Hematopoietic multipotent progenitor cell treated with erythropoietin and hydrocortisone succinate and interleukin-3 and kit ligand, for 15 days (in vitro differentiated cells): ENCODE measurements at regions not wholly inside any gene's neighbourhood (a gene's known extent, or its start where the extent isn't known, plus 50 kb on each side); places are given as distances from the start of the nearest gene placed in this dataset.

ENCODE experiments used
- DNase-seq: peaks from one replicate; pipeline ENCODE4 v3.0.0-alpha.2; 2015; ENCODE audit warnings: low spot score

GRCh38 chr6:85127696-85128243, 322.1 kb upstream of the NT5E start:
- no peak for DNase-seq

- no peak for DNase-seq
Measured at GRCh38 chr6:85127168-85127498, 322.8 kb upstream of the NT5E start.

DNA sequence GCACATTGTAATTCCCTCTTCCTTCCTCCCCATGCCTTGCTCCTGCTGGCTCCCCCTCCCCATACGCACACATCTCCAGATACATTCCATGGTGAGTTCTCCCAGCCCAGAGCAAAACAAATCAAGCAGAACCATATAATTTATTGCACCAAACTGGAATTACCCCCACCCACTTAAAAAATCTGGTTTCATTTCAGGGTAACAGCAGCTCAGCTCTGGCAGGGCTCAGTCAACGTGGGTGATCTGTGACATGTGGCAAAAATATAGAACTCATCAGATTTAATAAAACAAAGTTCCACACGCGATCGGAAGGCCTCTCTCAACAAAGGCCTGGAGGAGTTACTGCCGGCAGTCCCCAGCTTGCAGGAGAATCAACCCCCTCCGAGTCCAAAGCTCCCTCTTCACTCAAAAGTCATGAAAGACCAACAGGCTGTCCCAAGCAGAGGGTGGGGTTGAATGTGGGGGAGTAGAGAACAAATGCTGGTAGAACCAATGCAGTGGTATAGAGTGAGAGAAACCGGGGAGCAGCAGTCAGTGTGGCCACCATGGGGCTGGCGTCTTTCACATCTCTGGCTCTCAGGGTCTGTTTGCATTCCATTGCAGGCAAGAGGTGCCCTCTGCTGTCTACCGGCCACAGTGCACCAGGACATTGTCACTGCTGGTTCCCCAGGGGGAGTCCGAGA, 323.3 kb upstream of the NT5E start:
- DNase-seq, result no peak

- no peak for DNase-seq
Measured at GRCh38 chr6:85125526-85125925, 324.4 kb upstream of the NT5E start.

DNA sequence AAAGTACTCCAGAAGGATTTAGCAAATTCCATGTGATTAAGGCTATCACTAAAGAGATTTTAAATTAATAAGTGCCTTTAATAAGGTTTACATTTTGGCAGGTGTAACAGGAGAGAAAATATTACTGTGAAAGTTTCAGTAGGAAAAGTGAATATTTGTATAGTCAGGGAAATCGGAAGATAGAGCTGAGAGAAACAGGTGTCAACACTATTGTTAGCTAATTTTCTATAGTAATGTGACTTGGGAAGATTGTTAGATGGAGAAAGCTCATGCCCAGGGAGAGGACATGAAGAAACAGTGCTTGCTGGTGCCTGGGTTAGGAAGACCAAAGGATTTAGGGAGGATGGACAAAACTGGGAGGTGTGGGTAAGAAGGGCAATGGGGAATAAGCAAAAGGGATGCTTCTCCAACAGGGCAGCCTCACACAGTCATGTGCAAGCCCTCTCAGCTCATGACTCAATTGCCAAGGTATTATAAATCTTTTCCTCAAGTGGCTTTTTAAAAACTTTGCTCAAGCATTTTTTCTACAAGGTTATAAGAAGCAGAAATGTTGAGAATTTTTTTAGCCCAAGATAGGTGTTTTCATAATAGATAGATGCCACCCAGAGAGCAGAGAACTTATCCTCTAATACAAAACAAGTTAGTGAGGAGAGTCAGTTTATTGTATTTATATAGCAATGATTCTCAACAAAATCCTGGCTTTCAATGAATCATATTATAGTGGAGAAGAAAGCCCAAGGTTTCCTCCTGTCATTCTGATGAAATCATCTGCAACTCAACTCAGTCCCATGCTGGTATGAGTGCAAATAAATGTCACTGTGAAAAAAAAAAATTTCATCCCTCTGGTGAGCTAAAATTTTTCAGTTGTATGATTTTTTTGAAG, 325.2 kb upstream of the NT5E start:
- DNase-seq, result no peak

GRCh38 chr6:85121158-85121557, 328.7 kb upstream of the NT5E start:
- DNase-seq, result no peak

DNA sequence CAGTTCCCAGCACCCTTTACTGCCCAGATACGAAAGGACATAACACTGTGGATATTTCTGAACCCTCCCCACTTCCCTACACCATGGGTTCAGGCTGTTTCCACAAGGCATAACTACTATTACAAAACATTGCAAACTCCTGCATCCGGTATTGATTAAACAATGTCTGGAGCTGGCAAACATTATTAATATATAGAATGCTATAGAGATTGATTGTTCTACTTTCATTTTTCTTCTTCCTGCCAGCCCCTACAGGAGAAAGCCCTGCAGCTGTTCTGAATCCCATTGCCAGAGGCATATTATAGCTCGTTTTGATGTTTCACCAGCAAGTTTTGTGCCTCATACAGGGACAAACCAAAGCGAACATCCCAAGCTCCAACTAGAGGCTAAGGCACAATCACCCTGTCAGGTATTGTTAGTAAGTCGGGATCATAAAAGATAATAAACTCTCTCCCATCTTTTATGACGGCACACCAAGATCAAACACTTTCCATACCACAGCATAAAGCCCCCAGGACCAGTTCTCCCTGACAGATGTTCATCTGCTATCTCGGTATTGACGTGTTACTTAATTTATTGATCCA, 331.1 kb upstream of the NT5E start:
- DNase-seq, result no peak

- no peak for DNase-seq
Measured at GRCh38 chr6:85118233-85118632, 331.6 kb upstream of the NT5E start.

DNA sequence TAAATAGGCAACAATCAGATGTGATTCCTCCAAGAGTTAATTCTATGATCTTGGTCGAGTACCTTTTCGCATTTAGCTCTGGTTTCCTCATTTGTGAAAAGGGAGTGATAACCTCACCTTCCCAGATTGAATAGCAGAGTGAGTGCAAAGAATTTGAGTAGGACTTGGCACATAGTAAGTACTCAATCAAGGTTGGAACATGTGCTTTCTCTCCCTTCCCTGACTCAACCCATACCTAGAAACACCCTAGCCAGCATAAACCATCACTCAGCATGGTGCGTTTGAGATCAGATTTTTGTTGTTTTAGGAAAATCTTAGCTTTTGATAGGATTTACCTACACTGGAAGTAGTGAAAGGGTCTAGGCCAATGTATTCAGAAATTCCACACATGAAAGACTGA, 333.4 kb upstream of the NT5E start:
- no peak for DNase-seq

- no peak for DNase-seq
Measured at GRCh38 chr6:85115876-85116275, 334.0 kb upstream of the NT5E start.

DNA sequence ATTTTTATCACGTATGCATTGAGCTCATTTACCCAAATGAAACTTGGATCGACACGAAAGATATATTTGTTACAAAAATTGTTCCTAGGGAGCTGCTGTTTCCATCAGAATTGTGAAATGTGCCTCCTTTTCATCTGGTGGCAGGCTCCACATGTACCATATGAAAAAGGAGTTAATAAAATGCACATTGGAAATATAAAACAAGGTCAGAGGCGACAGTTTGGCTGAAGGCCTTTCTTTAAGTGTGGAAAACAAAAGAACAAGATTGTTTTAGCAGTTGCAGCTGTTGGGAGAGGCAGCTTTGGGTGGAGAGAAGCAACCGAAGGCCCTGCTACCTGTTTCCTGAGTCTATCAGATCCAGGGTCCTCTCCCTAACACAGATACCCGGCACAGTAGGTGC, 334.5 kb upstream of the NT5E start:
- DNase-seq, result no peak

GRCh38 chr6:85114581-85114935, 335.3 kb upstream of the NT5E start:
- DNase-seq, result no peak

DNA sequence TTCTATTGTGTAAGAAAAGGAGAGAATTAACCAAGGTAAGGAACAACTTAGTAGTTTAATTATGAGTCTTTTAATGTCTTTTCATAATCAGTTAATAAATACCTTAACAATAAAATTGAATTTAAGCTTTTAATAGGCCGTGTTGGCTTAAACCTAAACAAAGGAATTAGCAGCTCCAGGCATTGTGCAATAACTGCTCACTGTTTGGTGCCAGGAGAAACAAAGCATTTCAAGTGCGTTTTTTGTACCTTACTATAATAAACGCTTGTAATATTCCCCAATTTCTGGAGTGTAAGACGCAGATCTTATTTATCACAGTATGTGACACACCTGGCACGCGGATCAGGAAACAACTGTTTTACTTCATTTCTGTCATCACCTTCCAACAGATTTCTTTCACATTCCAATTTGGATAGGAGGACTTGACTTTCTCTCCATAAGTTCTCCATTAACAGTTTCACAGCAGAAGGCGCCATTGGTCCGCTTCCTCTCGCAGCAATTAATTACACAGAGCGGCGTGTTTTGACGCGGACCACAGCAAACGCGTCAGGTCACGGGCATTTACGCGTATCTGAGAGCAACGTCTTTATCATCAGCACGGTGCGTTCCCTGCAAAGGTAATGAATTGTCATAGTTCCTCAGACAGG, 335.8 kb upstream of the NT5E start:
- no peak for DNase-seq

DNA sequence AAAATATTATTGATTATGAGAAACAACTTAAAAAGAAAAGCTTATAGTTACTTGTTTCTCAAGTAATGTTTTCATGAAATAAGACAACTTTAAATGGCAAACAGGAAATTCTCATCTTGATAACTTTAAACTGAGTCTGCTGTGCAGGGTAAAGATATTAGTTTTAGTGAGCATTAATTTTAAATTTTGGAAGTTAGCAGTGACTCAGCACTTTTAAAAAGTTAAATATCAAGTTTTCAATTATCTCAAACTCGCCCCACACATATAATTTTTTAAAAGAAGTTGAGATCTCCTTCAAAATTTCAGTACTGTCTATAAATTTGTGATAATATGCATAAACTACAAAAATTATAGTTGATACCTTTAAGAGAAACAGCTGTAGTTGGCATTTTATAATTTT, 337.3 kb upstream of the NT5E start:
- no peak for DNase-seq

DNA sequence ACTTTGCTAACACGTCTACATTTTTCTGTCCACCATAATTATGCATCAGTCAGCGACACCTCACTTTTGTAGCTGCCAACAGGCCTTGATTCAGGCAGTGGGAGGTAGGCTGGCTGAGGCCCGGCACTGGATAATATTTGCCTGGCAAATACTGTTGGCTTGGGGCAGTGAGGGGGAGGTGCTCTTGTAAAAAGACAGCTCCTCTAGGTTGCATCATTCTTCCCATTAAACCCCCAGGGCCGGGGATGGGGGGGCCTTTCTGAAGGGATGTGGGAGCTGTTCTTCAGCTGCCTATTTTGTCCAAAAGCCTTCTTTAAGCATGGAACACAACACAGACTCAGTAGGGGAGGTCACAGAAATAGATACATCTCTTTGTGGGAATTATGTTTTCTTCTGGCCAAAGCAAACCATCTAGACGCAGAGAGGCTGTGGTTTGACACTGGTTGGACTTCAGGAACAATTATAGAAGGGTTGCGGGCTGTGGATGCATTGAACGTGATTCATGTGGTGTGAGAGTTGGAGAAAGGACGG, 338.3 kb upstream of the NT5E start:
- no peak for DNase-seq

DNA sequence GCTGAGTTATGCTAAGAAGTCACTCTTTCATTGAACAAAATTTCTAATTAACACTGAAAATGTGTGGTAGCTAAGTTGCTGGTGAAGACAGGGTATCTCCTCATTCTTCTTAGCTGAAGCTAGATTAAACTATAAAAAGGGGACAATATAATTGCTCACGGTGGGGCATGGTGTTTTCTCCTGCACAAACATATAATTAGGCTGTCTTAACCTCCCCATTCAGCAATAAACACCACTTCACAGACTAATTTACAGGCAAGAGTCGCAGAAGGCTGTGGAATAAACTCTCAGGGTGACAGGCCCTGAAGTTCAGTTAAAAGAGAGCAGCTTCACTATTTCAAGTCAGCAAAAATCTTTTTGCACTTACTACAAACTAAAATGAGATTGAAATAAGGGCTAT, 338.9 kb upstream of the NT5E start:
- no peak for DNase-seq

GRCh38 chr6:85107701-85108100, 342.2 kb upstream of the NT5E start:
- no peak for DNase-seq

GRCh38 chr6:85096976-85097375, 332.6 kb upstream of the TBX18 start:
- no peak for DNase-seq

GRCh38 chr6:85092226-85092625, 327.8 kb upstream of the TBX18 start:
- DNase-seq, result no peak

GRCh38 chr6:85089255-85089654, 324.9 kb upstream of the TBX18 start:
- no peak for DNase-seq

GRCh38 chr6:85085875-85086274, 321.5 kb upstream of the TBX18 start:
- no peak for DNase-seq

DNA sequence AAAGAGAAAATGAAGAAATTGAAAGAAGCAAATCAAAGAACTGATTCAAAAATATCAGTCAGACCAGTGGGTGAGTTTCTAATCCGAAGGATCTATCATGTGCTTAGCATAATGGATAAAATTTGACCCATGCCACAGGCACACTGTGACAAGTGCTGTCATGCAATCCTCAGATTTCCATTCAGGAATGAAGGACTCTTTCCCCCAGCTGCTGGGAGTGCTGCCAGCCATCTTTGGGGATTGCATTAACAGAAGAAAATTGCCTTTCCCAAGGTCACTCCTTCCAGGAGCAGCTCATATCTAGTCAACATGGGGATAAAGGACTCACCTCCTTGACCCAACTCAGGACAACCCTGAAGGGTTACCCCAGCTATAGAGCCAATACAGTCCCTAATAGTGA, 316.7 kb upstream of the TBX18 start:
- DNase-seq, result no peak
